MM.1S (cell line): ENCODE measurements at regions not wholly inside any gene's neighbourhood (a gene's known extent, or its start where the extent isn't known, plus 50 kb on each side); places are given as distances from the start of the nearest gene placed in this dataset.

Experiments used
- DNase-seq: peaks from one replicate; pipeline ENCODE4 v3.0.0-alpha.2; 2015
- H2AFZ ChIP-seq: fragments of 300-600 bp; sonication (generic); 2 replicates; pipeline ENCODE4 v1.6.0; 2016; ENCODE audit warnings: antibody characterized with exemption, low read length
- H3F3A ChIP-seq: fragments of 300-600 bp; sonication (generic); 2 replicates; pipeline ENCODE4 v1.6.1; 2016; ENCODE audit warnings: mild to moderate bottlenecking, antibody characterized with exemption, low read length, moderate library complexity, mixed read lengths; ENCODE audit not compliant: insufficient read depth
- H3K27ac ChIP-seq: fragments of 300-600 bp; sonication (generic); 2 replicates; pipeline ENCODE4 v1.5.1; 2016; ENCODE audit warnings: mild to moderate bottlenecking, low read length
- H3K27me3 ChIP-seq: fragments of 300-600 bp; sonication (generic); replicated peaks from 2 replicates; pipeline ENCODE4 v1.6.0; 2016; ENCODE audit warnings: low read length; ENCODE audit not compliant: insufficient read depth
- H3K36me3 ChIP-seq: fragments of 300-600 bp; sonication (generic); replicated peaks from 2 replicates; pipeline ENCODE4 v1.6.1; 2016; ENCODE audit warnings: mild to moderate bottlenecking, low read length, mixed read lengths; ENCODE audit not compliant: insufficient read depth
- H3K4me1 ChIP-seq: fragments of 300-600 bp; sonication (generic); 2 replicates; pipeline ENCODE4 v1.6.1; 2016; ENCODE audit warnings: low read length, mixed read lengths
- H3K4me2 ChIP-seq: fragments of 300-600 bp; sonication (generic); 2 replicates; pipeline ENCODE4 v1.6.0; 2016; ENCODE audit warnings: low read depth, low read length
- H3K4me3 ChIP-seq: fragments of 300-600 bp; sonication (generic); 2 replicates; pipeline ENCODE4 v1.5.1; 2016; ENCODE audit warnings: low read length, mixed read lengths
- H3K79me2 ChIP-seq: fragments of 300-600 bp; sonication (generic); 2 replicates; pipeline ENCODE4 v1.6.1; 2016; ENCODE audit warnings: mixed run types, low read length, mixed read lengths
- H3K9ac ChIP-seq: fragments of 300-600 bp; sonication (generic); 2 replicates; pipeline ENCODE4 v1.6.1; 2016; ENCODE audit warnings: low read length, mixed read lengths
- H3K9me2 ChIP-seq: fragments of 300-600 bp; sonication (generic); replicated peaks from 2 replicates; pipeline ENCODE4 v1.6.1; 2016; ENCODE audit warnings: mild to moderate bottlenecking, low read length, mixed read lengths; ENCODE audit not compliant: insufficient read depth
- H3K9me3 ChIP-seq: fragments of 300-600 bp; sonication (generic); replicated peaks from 2 replicates; pipeline ENCODE4 v1.6.1; 2016; ENCODE audit warnings: mild to moderate bottlenecking, low read length, mixed read lengths; ENCODE audit not compliant: insufficient read depth
- H4K20me1 ChIP-seq: fragments of 300-600 bp; sonication (generic); 2 replicates; pipeline ENCODE4 v1.6.1; 2016; ENCODE audit warnings: mild to moderate bottlenecking, low read length, moderate library complexity, mixed read lengths; ENCODE audit not compliant: insufficient read depth
- CTCF ChIP-seq: fragments of 300-600 bp; sonication (generic); IDR thresholded peaks from 2 replicates; pipeline ENCODE4 v1.5.1; 2016; ENCODE audit warnings: antibody characterized with exemption, low read length, mixed read lengths
- EZH2 ChIP-seq: fragments of 300-600 bp; sonication (generic); optimal IDR thresholded peaks from 2 replicates; pipeline ENCODE3; 2017; ENCODE audit warnings: low read depth, mild to moderate bottlenecking, antibody characterized with exemption, low read length, mixed read lengths
- EZH2phosphoT487 ChIP-seq: fragments of 300-600 bp; sonication (generic); IDR thresholded peaks from 2 replicates; pipeline ENCODE4 v1.6.1; 2018; ENCODE audit warnings: antibody characterized with exemption, low read length

DNA sequence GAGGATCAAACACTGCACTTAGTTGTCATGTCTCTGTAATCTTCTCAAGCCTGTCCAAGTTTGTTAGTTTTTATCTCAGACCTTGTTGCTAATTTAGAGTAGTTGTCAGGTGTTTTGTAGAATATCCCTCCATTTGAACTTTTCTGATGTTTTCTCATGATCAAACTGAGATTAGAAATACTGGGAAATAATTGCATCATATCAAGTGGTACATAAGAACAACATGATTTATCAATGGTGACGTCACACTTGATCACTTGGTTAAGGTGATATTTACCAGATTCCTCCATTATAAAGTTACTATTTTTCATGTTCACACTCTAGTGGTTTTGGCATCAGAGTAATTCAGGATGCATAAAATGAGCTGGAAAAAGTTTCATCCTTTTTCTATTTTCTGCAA, 1182.4 kb upstream of the ZEB2 start:
- no peak overlapping the region for H2AFZ ChIP-seq
- no peaks in the 10 kb centered on the region for H3K27me3 ChIP-seq
- no peaks in the 10 kb centered on the region for H3K9me2 ChIP-seq
- no peaks in the 10 kb centered on the region for H3K36me3 ChIP-seq
- no peak for TF ChIP-seq CTCF
- TF ChIP-seq EZH2, result no peak
- TF ChIP-seq EZH2phosphoT487, result no peak
- H4K20me1 ChIP-seq, result no peaks in the 10 kb centered on the region
- H3K4me1 ChIP-seq, result no peaks in the 10 kb centered on the region
- H3K79me2 ChIP-seq, result no peaks in the 10 kb centered on the region
- no peak overlapping the region for H3K27ac ChIP-seq
- no peaks in the 10 kb centered on the region for H3K9me3 ChIP-seq
- no peak overlapping the region for H3K4me2 ChIP-seq
- H3K4me3 ChIP-seq, result no peak overlapping the region
- H3K9ac ChIP-seq, result no peak overlapping the region
- no peak for DNase-seq
- H3F3A ChIP-seq, result no peaks in the 10 kb centered on the region

GRCh38 chr2:145692971-145693478, 1173.1 kb upstream of the ZEB2 start:
- no peak overlapping the region for H2AFZ ChIP-seq
- no peak overlapping the region for H3K4me2 ChIP-seq
- H4K20me1 ChIP-seq, result no peaks in the 10 kb centered on the region
- H3K4me1 ChIP-seq, result no peaks in the 10 kb centered on the region
- no peaks in the 10 kb centered on the region for H3K36me3 ChIP-seq
- no peak for DNase-seq
- no peaks in the 10 kb centered on the region for H3K79me2 ChIP-seq
- no peaks in the 10 kb centered on the region for H3F3A ChIP-seq
- H3K9ac ChIP-seq, result no peak overlapping the region
- no peak for TF ChIP-seq EZH2phosphoT487
- no peak for TF ChIP-seq CTCF
- TF ChIP-seq EZH2, result no peak
- H3K9me3 ChIP-seq, result no peaks in the 10 kb centered on the region
- no peak overlapping the region for H3K4me3 ChIP-seq
- H3K27ac ChIP-seq, result no peak overlapping the region
- no peaks in the 10 kb centered on the region for H3K27me3 ChIP-seq
- no peaks in the 10 kb centered on the region for H3K9me2 ChIP-seq

DNA sequence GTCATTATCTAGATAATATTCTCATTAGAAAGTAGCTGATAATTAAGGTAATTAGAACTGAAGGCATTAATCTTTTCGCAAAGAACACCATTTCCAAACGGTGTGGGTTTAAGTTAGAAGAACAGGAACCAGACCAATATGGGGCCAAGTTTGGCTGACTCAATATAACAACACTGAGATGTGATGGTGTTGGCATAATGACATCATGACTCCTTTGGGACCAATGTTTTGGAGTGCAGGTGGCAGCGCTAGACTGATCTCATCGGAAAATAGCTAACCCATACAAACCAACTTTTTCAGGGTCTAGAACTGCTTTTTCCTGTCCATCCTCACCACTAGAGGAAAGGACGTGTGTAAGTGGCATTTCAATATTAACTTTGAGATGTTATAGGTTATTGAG, 1171.7 kb upstream of the ZEB2 start:
- Histone ChIP-seq H3K79me2 (no peaks in the 10 kb centered on the region), H3K27ac (no peak overlapping the region), H3K4me2 (no peak overlapping the region), H3K4me1 (no peaks in the 10 kb centered on the region), H3K27me3 (no peaks in the 10 kb centered on the region), H2AFZ (no peak overlapping the region), H3F3A (no peaks in the 10 kb centered on the region), H3K9me3 (no peaks in the 10 kb centered on the region), H3K36me3 (no peaks in the 10 kb centered on the region), H3K9ac (no peak overlapping the region), H3K9me2 (no peaks in the 10 kb centered on the region), H4K20me1 (no peaks in the 10 kb centered on the region), H3K4me3 (no peak overlapping the region)
- TF ChIP-seq EZH2phosphoT487 (no peak), EZH2 (no peak), CTCF (no peak)
- DNase-seq, result no peak
